SK-N-SH treated with all-trans-retinoic acid at 6 μM for 48 hours (cell line): ENCODE measurements at regions not wholly inside any gene's neighbourhood (a gene's known extent, or its start where the extent isn't known, plus 50 kb on each side); places are given as distances from the start of the nearest gene placed in this dataset.

Experiments
- ATAC-seq: fragments of 200-7000 bp; cut with Tn5 transposase; 3 replicates; pipeline ENCODE4 v1.9.1; 2020; ENCODE audit warnings: mild to moderate bottlenecking, moderate library complexity
- ARNTL ChIP-seq: fragments of 450-650 bp; formaldehyde crosslinking; IDR thresholded peaks from 2 replicates; pipeline ENCODE4 v1.5.0; 2020; ENCODE audit warnings: low read depth, mild to moderate bottlenecking, moderate library complexity, borderline replicate concordance
- BACH2 ChIP-seq: fragments of 250-450 bp; sonication (Bioruptor Pico); IDR thresholded peaks from 2 replicates; pipeline ENCODE4 v1.9.0; 2021; ENCODE audit warnings: mild to moderate bottlenecking, borderline replicate concordance
- CSDC2 ChIP-seq: fragments of 250-450 bp; sonication (Bioruptor Pico); IDR thresholded peaks from 2 replicates; pipeline ENCODE4 v1.5.0; 2020; ENCODE audit warnings: mild to moderate bottlenecking, moderate library complexity
- ESRRG ChIP-seq: fragments of 250-450 bp; sonication (Bioruptor Pico); IDR thresholded peaks from 2 replicates; pipeline ENCODE4 v1.6.1; 2021; ENCODE audit warnings: mild to moderate bottlenecking
- GLIS3 ChIP-seq: fragments of 250-450 bp; sonication (Bioruptor Pico); IDR thresholded peaks from 2 replicates; pipeline ENCODE4 v1.5.0; 2020; ENCODE audit warnings: mild to moderate bottlenecking, moderate library complexity
- ISL1 ChIP-seq: fragments of 250-450 bp; sonication (Bioruptor Pico); IDR thresholded peaks from 2 replicates; pipeline ENCODE4 v2.1.2; 2022; ENCODE audit warnings: mild to moderate bottlenecking, moderate library complexity
- OSR1 ChIP-seq: fragments of 250-450 bp; sonication (Bioruptor Pico); IDR thresholded peaks from 2 replicates; pipeline ENCODE4 v1.8.0; 2022; ENCODE audit warnings: moderate library complexity, mild to moderate bottlenecking, inconsistent platforms
- PPARA ChIP-seq: fragments of 250-450 bp; sonication (Bioruptor Pico); IDR thresholded peaks from 2 replicates; pipeline ENCODE4 v1.5.0; 2020; ENCODE audit warnings: mild to moderate bottlenecking, borderline replicate concordance
- RARB ChIP-seq: fragments of 250-450 bp; sonication (Bioruptor Pico); IDR thresholded peaks from 2 replicates; pipeline ENCODE4 v1.8.0; 2021; ENCODE audit warnings: mild to moderate bottlenecking, moderate library complexity
- TCF4 ChIP-seq: fragments of 250-450 bp; sonication (Bioruptor Pico); IDR thresholded peaks from 2 replicates; pipeline ENCODE4 v1.8.0; 2021; ENCODE audit warnings: mild to moderate bottlenecking, moderate library complexity, borderline replicate concordance
- TOX ChIP-seq: fragments of 250-450 bp; sonication (Bioruptor Pico); IDR thresholded peaks from 2 replicates; pipeline ENCODE4 v1.8.0; 2021; ENCODE audit warnings: mild to moderate bottlenecking, moderate library complexity, borderline replicate concordance
- ZC3H10 ChIP-seq: fragments of 250-450 bp; sonication (Bioruptor Pico); IDR thresholded peaks from 2 replicates; pipeline ENCODE4 v1.5.1; 2021; ENCODE audit warnings: mild to moderate bottlenecking, moderate library complexity
- ZFP3 ChIP-seq: fragments of 250-450 bp; sonication (Bioruptor Pico); IDR thresholded peaks from 2 replicates; pipeline ENCODE4 v1.5.0; 2020; ENCODE audit warnings: mild to moderate bottlenecking, moderate library complexity
- ZFP30 ChIP-seq: fragments of 450-650 bp; formaldehyde crosslinking; IDR thresholded peaks from 2 replicates; pipeline ENCODE4 v1.5.0; 2022; ENCODE audit warnings: mild to moderate bottlenecking, moderate library complexity
- ZNF565 ChIP-seq: fragments of 450-650 bp; formaldehyde crosslinking; conservative IDR thresholded peaks from 2 replicates; pipeline ENCODE4 v1.5.0; 2020; ENCODE audit warnings: low read depth, mild to moderate bottlenecking, moderate library complexity
- ZNF70 ChIP-seq: fragments of 450-650 bp; formaldehyde crosslinking; IDR thresholded peaks from 2 replicates; pipeline ENCODE4 v1.5.0; 2020; ENCODE audit warnings: mild to moderate bottlenecking, moderate library complexity
- ZNF8 ChIP-seq: fragments of 450-650 bp; formaldehyde crosslinking; IDR thresholded peaks from 2 replicates; pipeline ENCODE4 v1.5.0; 2020; ENCODE audit warnings: mild to moderate bottlenecking, moderate library complexity
- TF ChIP-seq, protein P1 (sequence below): fragments of 250-450 bp; sonication (Bioruptor Pico); IDR thresholded peaks from 2 replicates; pipeline ENCODE4 v1.8.0; 2020; ENCODE audit warnings: mild to moderate bottlenecking, moderate library complexity, borderline replicate concordance
- TF ChIP-seq, protein P2 (sequence below): fragments of 250-450 bp; sonication (Bioruptor Pico); IDR thresholded peaks from 2 replicates; pipeline ENCODE4 v1.5.1; 2021; ENCODE audit warnings: mild to moderate bottlenecking, moderate library complexity
- TF ChIP-seq, protein P3 (sequence below): fragments of 250-450 bp; sonication (Bioruptor Pico); IDR thresholded peaks from 2 replicates; pipeline ENCODE4 v1.8.0; 2021; ENCODE audit warnings: low read depth, mild to moderate bottlenecking, moderate library complexity, borderline replicate concordance

DNA sequence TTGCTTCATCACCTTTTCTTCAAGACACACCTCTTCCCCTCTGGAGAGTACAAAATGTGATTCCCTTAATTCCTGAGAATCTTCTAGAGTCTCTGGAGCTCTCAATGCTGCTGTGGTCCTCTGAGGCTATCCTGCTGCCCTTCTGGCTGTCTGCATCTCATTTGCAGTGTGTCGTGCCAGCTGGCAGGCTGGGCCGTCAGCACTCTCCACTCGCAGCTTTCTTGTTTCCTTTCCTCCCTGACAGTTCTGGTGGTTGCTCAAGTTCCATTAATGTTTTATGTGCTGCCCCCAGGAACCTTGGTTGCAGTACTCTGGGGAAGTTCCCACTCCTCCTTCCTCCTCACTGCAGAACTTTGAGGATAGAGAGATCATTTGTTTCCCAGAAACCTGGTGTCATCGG is 210.8 kb upstream of the ROPN1 start:
- TF ChIP-seq GLIS3 (CRISPR knock-in tag) (no peak), RARB (no peak), ZNF70 (no peak), ARNTL (CRISPR knock-in tag) (no peak), BACH2 (CRISPR knock-in tag) (no peak), ZC3H10 (no peak), TCF4 (CRISPR knock-in tag) (no peak), OSR1 (no peak), ZFP3 (CRISPR knock-in tag) (no peak), ZNF8 (no peak), ISL1 (CRISPR knock-in tag) (no peak), TOX (CRISPR knock-in tag) (no peak), PPARA (CRISPR knock-in tag) (no peak), ZFP30 (CRISPR knock-in tag) (no peak)
- TF ChIP-seq, protein P1, sequence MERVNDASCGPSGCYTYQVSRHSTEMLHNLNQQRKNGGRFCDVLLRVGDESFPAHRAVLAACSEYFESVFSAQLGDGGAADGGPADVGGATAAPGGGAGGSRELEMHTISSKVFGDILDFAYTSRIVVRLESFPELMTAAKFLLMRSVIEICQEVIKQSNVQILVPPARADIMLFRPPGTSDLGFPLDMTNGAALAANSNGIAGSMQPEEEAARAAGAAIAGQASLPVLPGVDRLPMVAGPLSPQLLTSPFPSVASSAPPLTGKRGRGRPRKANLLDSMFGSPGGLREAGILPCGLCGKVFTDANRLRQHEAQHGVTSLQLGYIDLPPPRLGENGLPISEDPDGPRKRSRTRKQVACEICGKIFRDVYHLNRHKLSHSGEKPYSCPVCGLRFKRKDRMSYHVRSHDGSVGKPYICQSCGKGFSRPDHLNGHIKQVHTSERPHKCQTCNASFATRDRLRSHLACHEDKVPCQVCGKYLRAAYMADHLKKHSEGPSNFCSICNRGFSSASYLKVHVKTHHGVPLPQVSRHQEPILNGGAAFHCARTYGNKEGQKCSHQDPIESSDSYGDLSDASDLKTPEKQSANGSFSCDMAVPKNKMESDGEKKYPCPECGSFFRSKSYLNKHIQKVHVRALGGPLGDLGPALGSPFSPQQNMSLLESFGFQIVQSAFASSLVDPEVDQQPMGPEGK (CRISPR knock-in tag), result no peak
- TF ChIP-seq, protein P2, sequence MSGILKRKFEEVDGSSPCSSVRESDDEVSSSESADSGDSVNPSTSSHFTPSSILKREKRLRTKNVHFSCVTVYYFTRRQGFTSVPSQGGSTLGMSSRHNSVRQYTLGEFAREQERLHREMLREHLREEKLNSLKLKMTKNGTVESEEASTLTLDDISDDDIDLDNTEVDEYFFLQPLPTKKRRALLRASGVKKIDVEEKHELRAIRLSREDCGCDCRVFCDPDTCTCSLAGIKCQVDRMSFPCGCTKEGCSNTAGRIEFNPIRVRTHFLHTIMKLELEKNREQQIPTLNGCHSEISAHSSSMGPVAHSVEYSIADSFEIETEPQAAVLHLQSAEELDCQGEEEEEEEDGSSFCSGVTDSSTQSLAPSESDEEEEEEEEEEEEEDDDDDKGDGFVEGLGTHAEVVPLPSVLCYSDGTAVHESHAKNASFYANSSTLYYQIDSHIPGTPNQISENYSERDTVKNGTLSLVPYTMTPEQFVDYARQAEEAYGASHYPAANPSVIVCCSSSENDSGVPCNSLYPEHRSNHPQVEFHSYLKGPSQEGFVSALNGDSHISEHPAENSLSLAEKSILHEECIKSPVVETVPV, result no peak
- TF ChIP-seq, protein P3, sequence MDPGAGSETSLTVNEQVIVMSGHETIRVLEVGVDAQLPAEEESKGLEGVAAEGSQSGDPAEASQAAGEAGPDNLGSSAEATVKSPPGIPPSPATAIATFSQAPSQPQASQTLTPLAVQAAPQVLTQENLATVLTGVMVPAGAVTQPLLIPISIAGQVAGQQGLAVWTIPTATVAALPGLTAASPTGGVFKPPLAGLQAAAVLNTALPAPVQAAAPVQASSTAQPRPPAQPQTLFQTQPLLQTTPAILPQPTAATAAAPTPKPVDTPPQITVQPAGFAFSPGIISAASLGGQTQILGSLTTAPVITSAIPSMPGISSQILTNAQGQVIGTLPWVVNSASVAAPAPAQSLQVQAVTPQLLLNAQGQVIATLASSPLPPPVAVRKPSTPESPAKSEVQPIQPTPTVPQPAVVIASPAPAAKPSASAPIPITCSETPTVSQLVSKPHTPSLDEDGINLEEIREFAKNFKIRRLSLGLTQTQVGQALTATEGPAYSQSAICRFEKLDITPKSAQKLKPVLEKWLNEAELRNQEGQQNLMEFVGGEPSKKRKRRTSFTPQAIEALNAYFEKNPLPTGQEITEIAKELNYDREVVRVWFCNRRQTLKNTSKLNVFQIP (CRISPR knock-in tag), result no peak
- TF ChIP-seq, all 23 proteins: peak for 0
- peak; percentile 73 for ATAC-seq

DNA sequence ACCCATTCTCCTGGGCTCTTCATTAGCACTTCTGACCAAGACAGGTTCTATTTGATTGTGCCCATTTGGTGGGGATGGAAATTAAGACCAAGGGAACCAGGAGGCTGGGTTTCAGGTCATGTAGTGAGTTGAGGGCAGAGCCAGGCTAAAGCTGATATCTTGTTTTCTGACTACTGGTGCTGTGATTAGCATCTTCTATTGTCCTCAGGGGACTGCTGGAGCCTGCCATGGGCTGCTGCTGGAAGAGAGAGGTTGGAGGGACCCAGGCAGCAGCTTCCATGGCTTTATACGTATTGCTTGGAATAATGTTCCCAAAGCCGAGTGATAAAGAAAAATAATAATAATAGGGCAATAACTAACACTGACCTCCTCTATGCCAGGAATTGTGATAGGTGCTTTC is 211.4 kb upstream of the ROPN1 start:
- TF ChIP-seq GLIS3 (CRISPR knock-in tag) (no peak), ZFP30 (CRISPR knock-in tag) (no peak), ARNTL (CRISPR knock-in tag) (no peak), ZFP3 (CRISPR knock-in tag) (no peak), ISL1 (CRISPR knock-in tag) (no peak), PPARA (CRISPR knock-in tag) (no peak), ZNF565 (CRISPR knock-in tag) (no peak), BACH2 (CRISPR knock-in tag) (no peak), ESRRG (CRISPR knock-in tag) (no peak), OSR1 (no peak)
- peak; percentile 26; the same call in 1 of the 3 replicates for ATAC-seq

DNA sequence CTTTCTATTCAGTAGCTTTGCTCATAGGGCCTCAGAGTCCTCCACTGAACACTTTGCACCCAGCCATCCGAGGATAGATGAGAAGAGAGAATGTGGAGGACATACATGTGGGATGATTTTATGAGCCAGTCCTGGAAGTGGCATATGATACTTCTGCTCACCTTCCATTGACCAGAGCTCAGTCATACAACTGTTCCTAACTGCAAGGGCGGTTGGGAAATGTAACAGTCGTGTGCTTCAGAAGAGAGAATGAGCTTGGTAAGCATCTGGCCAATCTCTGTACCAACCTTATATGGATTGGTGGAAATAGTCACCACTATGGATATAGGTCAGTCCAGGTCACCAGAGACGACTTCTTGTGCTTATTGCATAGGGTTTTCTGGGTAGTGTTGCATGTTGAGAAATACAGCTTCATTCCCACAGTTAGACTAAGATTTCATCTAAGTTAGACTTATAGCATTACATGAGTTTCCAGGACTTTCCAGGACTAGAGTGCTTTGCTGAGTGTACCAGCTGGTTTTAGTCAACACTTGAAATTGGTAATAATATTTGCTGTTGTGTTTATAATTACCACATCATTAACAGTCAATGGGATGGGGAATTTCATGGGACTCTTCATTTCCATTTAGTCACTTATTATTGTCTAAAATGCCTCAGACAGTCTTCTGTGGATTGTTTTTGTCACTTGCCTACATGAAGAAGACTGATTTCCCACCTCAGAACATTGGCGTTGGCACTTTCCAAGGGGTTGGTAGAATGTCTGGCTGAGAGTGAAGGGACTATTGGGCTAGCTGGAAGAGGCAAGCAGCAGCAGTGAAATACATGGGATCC is 214.5 kb upstream of the ROPN1 start:
- no peak for ATAC-seq
- TF ChIP-seq RARB, result no peak
- no peak for TF ChIP-seq TCF4 (CRISPR knock-in tag)
- TF ChIP-seq, protein P3 (CRISPR knock-in tag), result no peak
- TF ChIP-seq TOX (CRISPR knock-in tag), result no peak
- no peak for TF ChIP-seq PPARA (CRISPR knock-in tag)
- no peak for TF ChIP-seq ZFP3 (CRISPR knock-in tag)
- TF ChIP-seq, protein P2, result no peak
- no peak for TF ChIP-seq OSR1
- TF ChIP-seq BACH2 (CRISPR knock-in tag), result no peak
- TF ChIP-seq ISL1 (CRISPR knock-in tag), result no peak
- TF ChIP-seq CSDC2, result no peak
- TF ChIP-seq ZNF8, result no peak
- no peak for TF ChIP-seq ZNF565 (CRISPR knock-in tag)
